HAP-1 (cell line): ENCODE measurements at regions not wholly inside any gene's neighbourhood (a gene's known extent, or its start where the extent isn't known, plus 50 kb on each side); places are given as distances from the start of the nearest gene placed in this dataset.
"Not testable (repeated sequence)": the region's sequence is repeated elsewhere in the genome, so short reads cannot be mapped to it uniquely, and the experiment has no call there.

Source experiments
- DNase-seq, 2 experiments: peaks; one replicate each; pipeline ENCODE4 v3.0.0-alpha.2; 2016 to 2020; ENCODE audit warnings: low spot score in 2 of 2
- H3K27me3 ChIP-seq: fragments of 250-450 bp; sonication (Bioruptor Pico); 2 replicates; pipeline ENCODE4 v1.5.1; 2020; ENCODE audit warnings: low read depth, mild to moderate bottlenecking, moderate library complexity
- H3K36me3 ChIP-seq: fragments of 250-450 bp; sonication (Bioruptor Pico); replicated peaks from 2 replicates; pipeline ENCODE4 v1.5.1; 2020; ENCODE audit warnings: mild to moderate bottlenecking
- H3K4me1 ChIP-seq: fragments of 250-450 bp; sonication (Bioruptor Pico); 2 replicates; pipeline ENCODE4 v1.5.1; 2020; ENCODE audit warnings: mild to moderate bottlenecking
- H3K4me3 ChIP-seq: fragments of 250-450 bp; sonication (Bioruptor Pico); 2 replicates; pipeline ENCODE4 v1.5.1; 2020; ENCODE audit warnings: mild to moderate bottlenecking, moderate library complexity
- H3K9me3 ChIP-seq: fragments of 250-450 bp; sonication (Bioruptor Pico); 2 replicates; pipeline ENCODE4 v1.5.1; 2020; ENCODE audit warnings: mild to moderate bottlenecking, moderate library complexity
- in situ Hi-C: fragments of 300-500 bp; cut with MboI; formaldehyde crosslinking; loops from 3 replicates; pipeline ENCODE4 v1.14.3; 2020; ENCODE audit warnings: low sequenced_read_pairs, inconsistent platforms, mixed read lengths

DNA sequence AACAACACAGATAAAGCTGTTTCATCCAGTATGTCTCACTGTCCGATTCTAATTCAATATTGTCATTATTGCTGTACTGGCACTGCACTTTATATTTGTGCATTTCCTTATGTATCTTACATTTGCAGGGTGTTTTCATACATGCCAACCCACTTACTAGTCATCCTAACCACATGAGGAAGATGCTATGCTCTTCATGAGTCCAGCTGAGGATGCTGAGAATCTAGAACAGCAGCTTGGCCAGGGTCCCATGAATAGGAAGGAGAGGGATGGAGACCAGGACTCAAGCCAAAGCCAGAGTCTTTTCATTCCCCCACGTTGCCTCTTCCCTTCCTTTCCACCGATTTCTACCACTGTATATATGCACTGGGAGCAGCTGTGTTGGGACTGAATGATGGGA is 292.8 kb upstream of the KLF4 start:
- no peaks in the 10 kb centered on the region for H3K4me1 ChIP-seq
- in situ Hi-C loops, result no loop called here

DNA sequence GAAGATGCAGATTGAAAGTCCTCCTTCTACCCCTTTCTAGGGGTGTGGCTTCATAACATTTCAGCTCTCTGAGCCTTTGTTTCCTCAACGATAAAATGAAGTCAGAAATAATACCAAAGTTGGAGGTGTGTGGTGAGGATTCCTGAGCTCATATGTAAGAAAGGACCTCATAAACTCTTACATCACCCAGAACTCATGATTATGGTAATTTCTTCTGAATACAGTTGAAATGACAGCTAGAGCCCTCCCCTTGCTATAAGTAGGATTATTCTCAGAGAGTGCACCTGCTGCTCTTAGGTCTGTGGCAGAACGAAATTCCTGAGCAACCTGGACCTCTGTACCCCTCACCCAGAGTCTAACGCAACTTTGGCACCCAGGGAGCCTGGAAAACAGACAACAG is 291.4 kb upstream of the KLF4 start:
- Histone ChIP-seq H3K4me3 (no peak overlapping the region), H3K4me1 (no peaks in the 10 kb centered on the region), H3K36me3 (no peaks in the 10 kb centered on the region), H3K27me3 (no peaks in the 10 kb centered on the region), H3K9me3 (no peaks in the 10 kb centered on the region)
- in situ Hi-C loops, result no loop called here
- DNase-seq, result peak in 1 of 2 experiments; percentile 4

More for the DNA sequence above, 292.8 kb upstream of the KLF4 start:
- H3K9me3 ChIP-seq, result no peaks in the 10 kb centered on the region
- no peaks in the 10 kb centered on the region for H3K36me3 ChIP-seq
- no peak for DNase-seq
- H3K4me3 ChIP-seq, result no peak overlapping the region
- H3K27me3 ChIP-seq, result no peaks in the 10 kb centered on the region

DNA sequence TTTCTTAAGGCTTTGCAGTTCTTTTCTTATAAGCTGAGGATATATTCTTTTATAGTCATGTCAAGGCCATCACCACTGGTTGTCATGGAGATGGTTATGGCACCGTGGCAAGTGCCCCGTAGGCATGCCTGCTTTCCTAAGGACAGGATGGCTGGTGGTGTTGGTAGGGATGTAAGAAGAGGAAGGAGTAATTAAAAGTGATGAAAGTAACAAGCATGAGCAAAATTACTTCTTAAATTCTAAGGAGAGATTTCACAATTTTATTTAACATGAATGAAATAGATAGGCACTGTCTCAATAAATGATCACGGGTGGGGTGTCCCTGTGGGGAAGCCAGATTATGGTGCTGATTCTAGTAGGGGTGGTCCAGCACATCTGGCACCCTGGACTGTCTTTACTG is 290.2 kb upstream of the KLF4 start:
- DNase-seq, result no peak
- in situ Hi-C loops, result no loop called here
- Histone ChIP-seq H3K9me3 (no peaks in the 10 kb centered on the region), H3K4me1 (no peaks in the 10 kb centered on the region), H3K36me3 (no peaks in the 10 kb centered on the region), H3K27me3 (no peaks in the 10 kb centered on the region), H3K4me3 (no peak overlapping the region)

DNA sequence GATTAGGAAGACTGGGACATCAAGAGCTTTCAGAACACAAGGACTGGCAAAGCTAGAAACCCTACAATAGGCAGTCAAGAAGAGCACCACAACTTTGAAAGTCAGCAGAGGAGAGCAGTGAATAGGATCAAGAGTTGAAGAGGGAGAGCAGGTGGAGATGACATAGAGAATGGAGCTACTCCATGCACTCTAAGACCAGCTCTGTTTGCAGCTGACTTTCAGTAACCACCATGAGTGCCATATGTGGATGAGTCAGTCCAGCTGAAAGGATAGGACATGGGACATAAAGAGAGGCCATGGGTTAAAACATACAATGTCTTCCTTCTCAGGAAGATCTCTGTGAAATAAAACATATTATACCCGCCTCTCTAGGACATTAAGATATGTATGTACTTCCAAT is 289.1 kb upstream of the KLF4 start:
- in situ Hi-C loops, result no loop called here
- H3K4me1 ChIP-seq, result no peaks in the 10 kb centered on the region
- H3K36me3 ChIP-seq, result no peaks in the 10 kb centered on the region
- DNase-seq, result no peak
- H3K4me3 ChIP-seq, result no peak overlapping the region
- H3K27me3 ChIP-seq, result no peaks in the 10 kb centered on the region
- no peaks in the 10 kb centered on the region for H3K9me3 ChIP-seq

DNA sequence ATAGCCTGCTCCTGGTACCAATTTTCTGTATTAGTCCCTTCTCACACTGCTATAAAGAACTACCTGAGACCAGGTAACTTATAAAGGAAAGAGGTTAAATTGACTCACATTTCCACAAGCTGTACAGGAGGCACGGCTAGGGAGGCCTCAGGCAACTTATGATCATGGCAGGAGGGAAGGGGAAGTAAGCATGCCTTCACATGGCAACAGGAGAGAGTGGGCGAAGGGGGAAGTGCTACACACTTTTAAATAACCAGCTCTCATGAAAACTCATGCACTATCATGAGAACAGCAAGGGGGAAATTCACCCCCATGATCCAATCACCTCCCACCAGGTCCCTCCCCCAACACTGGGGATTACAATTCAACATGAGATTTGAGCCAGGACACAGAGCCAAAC is 284.5 kb upstream of the KLF4 start:
- H3K9me3 ChIP-seq, H3K27me3 ChIP-seq, H3K4me1 ChIP-seq, H3K36me3 ChIP-seq, DNase-seq, H3K4me3 ChIP-seq, in situ Hi-C loops: not testable (repeated sequence)

DNA sequence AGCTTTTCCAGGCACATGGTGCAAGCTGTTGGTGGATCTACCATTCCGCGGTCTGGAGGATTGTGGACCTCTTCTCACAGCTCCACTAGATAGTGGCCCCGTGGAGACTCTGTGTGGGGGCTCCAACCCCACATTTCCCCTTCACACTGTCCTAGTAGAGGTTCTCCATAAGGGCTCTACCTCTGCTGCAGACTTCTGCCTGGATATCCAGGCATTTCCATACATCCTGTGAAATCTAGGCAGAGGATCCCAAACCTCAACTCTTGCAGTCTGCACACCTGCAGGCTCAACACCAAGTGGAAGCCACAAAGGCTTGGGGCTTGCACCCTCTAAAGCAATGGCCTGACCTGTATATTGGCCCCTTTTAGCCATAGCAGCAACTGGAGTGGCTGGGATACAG is 283.4 kb upstream of the KLF4 start:
- in situ Hi-C loops, result no loop called here
- H3K9me3 ChIP-seq, result 0 out of 2 replicates have a peak, but pooled peaks cover 2% of the 10 kb centered on the region
- H3K4me3 ChIP-seq, result no peak overlapping the region
- no peaks in the 10 kb centered on the region for H3K36me3 ChIP-seq
- no peak for DNase-seq
- H3K27me3 ChIP-seq, result no peaks in the 10 kb centered on the region
- no peaks in the 10 kb centered on the region for H3K4me1 ChIP-seq

DNA sequence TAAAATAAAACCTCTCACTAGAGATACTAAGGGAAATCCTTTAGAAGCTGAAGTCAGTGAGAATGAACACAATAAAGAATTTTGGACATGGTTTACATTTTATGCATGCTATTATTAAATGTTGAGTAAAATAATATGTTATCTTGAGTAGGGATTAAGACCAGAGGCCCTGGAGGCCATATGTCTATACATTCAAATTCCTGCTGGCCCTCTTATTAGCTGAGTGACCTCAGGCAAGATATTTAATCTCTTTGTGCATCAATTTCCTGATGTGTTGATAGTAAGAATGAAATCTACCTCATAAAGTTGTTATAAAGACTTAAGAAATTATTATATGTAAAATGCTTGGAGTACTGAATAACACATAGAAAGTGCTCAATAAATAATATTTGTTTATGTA is 281.1 kb upstream of the KLF4 start:
- no peak for DNase-seq
- no peaks in the 10 kb centered on the region for H3K36me3 ChIP-seq
- no peaks in the 10 kb centered on the region for H3K27me3 ChIP-seq
- H3K4me3 ChIP-seq, result no peak overlapping the region
- no peaks in the 10 kb centered on the region for H3K4me1 ChIP-seq
- in situ Hi-C loops, result no loop called here
- H3K9me3 ChIP-seq, result 0 out of 2 replicates have a peak, but pooled peaks cover 2% of the 10 kb centered on the region

DNA sequence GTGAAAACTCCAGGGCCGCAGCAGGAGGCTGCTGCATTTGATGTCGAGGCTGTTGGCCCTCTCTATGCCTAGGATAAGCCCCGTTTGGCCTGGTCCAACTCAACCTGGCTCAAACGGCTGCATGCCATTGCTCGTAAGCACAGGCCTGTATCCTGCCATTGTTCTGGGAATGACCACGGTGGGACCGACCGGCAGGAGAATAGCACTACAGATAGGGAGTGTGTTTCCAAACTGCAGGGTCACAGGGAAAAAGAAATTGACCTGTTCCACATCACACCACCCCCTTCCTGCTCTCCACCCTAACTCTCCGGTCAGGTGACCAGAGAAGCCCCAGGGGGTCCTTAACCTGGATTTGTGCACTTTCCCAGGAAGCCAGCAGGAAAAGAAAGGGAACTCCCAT is 278.7 kb upstream of the KLF4 start:
- Histone ChIP-seq H3K27me3 (no peaks in the 10 kb centered on the region), H3K9me3 (0 out of 2 replicates have a peak, but pooled peaks cover 2% of the 10 kb centered on the region), H3K4me3 (no peak overlapping the region), H3K4me1 (no peaks in the 10 kb centered on the region), H3K36me3 (no peaks in the 10 kb centered on the region)
- in situ Hi-C loops, result no loop called here
- no peak for DNase-seq

DNA sequence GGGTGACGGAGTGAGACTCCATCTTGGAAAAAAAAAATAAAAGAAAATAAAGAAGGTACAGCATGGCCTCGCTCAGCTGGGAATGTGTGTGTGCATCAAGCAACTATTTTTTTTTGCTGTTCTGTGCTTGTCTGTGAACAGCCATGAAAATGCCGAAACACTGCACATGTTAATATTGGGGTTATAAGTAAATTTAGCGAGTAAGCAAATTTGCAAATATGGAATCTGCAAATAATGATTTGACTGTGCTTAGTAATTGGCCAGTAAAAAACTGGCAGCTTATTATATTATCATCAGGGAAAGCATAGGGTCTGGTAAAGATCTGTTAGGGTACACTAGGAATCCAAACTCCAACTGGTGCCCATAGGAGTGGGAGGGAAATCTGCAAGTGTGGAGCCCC is 278.1 kb upstream of the KLF4 start:
- no peak for DNase-seq
- in situ Hi-C loops, result no loop called here
- no peaks in the 10 kb centered on the region for H3K9me3 ChIP-seq
- H3K4me3 ChIP-seq, result no peak overlapping the region
- H3K4me1 ChIP-seq, result no peaks in the 10 kb centered on the region
- no peaks in the 10 kb centered on the region for H3K36me3 ChIP-seq
- no peaks in the 10 kb centered on the region for H3K27me3 ChIP-seq

DNA sequence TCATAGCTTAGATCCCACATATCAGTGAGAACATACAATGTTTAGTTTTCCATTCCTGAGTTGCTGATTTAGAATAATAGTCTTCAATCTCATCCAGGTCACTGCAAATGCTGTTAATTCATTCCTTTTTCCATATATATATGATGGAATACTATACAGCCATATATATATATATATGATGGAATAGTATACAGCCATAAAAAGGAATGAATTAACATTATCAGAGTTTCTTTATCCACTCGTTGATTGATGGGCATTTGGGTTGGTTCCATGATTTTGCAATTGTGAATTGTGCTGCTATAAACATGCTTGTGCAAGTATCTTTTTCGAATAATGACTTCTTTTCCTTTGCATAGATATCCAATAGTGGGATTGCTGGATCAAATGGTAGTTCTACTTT is 273.9 kb upstream of the KLF4 start:
- H3K4me1 ChIP-seq, H3K4me3 ChIP-seq, H3K36me3 ChIP-seq, in situ Hi-C loops, H3K9me3 ChIP-seq, H3K27me3 ChIP-seq, DNase-seq: not testable (repeated sequence)

DNA sequence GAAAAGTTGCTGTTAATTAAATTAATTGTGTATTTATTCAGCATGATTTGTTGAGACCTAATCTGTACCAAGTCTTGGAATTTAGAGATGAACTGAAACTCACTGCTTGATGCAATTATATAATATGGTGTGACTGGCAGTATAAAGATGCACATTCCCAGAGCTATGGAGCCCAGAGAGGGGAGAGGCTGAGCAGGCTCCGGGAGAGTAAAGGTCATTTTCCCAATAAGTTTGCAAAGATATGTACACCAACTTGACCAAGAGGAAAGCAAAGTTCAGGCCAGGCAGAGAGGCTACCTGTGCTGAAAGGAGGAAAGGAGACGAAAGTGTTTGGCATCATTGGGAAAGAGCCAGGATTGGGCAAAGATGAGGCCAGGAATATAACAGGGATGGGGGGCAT is 271.7 kb upstream of the KLF4 start:
- Histone ChIP-seq H3K27me3 (no peaks in the 10 kb centered on the region), H3K36me3 (no peaks in the 10 kb centered on the region), H3K4me3 (no peak overlapping the region), H3K4me1 (no peaks in the 10 kb centered on the region), H3K9me3 (no peaks in the 10 kb centered on the region)
- in situ Hi-C loops, result no loop called here
- no peak for DNase-seq

DNA sequence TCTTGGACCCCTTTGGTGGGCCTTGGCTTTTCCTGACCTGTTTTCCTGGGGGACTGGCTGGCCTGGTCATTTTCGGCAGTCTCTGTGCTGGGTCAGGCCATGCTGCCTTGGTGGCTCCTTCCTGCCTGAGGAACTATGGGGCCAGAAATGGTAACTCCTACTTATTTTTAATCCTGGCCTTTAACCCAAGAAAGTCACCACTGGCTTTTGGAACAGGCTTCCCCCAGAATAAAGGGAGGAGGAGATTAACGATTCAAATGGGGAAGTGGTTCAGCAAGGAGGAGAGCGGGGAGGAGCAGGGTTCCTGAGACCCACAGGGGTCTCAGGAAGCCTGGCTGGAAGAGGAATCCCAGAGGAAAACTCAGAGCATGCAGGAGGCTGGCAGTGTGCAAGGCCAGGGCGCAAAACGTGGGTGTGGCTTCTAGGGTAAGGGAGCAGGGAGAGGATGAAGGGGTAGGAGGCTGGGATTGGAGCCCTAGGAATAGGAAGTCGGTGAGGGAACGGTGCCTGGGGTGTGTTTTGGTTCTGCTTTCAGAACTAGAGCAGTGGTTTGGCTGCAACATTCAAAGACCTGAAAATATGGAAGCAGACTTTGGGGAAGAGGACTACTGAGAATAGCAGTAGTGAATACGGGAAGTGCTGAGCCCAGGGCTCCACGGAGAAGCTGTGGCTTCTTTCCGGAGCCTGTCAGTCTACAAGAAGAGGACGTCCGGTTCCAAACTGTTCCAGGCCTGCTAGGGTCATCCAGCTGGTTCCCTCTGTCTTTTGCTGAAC is 271.1 kb upstream of the KLF4 start:
- in situ Hi-C loops, result no loop called here

DNA sequence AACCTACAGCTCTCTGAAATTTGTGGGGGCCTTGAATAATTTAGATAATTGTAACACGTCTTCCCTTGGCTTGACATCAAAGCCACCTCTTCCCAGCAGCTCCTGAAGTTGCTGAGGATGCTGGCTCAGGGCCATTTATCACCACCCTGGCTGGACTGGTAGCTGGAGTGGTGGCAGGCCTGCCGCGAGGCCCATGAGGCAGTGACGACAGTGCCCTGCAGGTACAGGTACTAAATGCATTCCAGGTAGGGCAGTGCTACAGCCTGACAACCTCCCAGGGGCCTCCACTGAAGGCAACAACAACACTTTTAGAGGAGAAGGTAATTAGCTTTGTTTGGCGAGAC is 270.2 kb upstream of the KLF4 start:
- Histone ChIP-seq H3K4me1 (no peaks in the 10 kb centered on the region), H3K9me3 (no peaks in the 10 kb centered on the region), H3K4me3 (no peak overlapping the region), H3K36me3 (no peaks in the 10 kb centered on the region), H3K27me3 (no peaks in the 10 kb centered on the region)
- no peak for DNase-seq
- in situ Hi-C loops, result no loop called here

More for the DNA sequence above, 271.1 kb upstream of the KLF4 start:
- H3K4me1 ChIP-seq, result no peaks in the 10 kb centered on the region
- H3K9me3 ChIP-seq, result no peaks in the 10 kb centered on the region
- H3K36me3 ChIP-seq, result no peaks in the 10 kb centered on the region
- DNase-seq, result no peak
- no peak overlapping the region for H3K4me3 ChIP-seq
- H3K27me3 ChIP-seq, result no peaks in the 10 kb centered on the region

DNA sequence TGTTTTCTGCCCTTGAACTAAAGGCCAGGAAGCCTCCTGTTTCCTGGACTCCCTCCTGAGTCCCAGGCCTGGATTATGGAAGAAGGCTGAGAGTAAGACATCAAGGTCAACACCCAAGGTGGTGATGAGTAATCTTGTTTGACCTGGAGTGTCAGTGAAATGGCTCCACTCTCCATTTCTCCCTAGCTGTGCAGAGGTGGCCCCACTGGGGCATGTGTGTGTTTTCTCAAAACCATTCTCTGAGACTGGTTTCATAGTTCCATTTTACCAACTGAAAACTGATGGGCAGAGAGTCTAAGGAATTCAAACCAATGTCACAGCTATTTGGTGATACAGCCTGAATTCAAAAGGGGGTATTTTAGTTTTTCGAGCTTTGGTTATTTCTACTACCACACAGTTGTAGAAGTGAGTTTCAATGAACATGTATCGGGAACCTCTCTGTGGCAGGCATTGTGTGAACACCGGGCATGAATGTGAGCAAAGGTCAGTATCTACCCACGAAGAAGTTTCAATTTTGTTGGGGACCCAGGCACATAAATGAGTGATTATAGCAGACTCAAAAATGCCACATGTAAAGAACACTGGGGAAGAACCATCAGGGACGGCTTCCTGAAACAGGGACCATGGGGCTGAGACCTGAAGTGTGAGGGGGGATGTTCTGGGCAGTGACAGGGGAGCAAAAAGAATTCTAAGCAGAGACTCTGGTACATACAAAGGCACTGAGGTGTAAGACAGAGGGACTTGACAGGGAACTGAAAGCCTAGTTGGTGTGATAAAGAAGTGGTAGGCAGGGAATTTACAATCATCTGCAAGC is 269.6 kb upstream of the KLF4 start:
- no peaks in the 10 kb centered on the region for H3K36me3 ChIP-seq
- no peak for DNase-seq
- no peaks in the 10 kb centered on the region for H3K27me3 ChIP-seq
- H3K4me1 ChIP-seq, result no peaks in the 10 kb centered on the region
- no peak overlapping the region for H3K4me3 ChIP-seq
- in situ Hi-C loops, result no loop called here
- H3K9me3 ChIP-seq, result no peaks in the 10 kb centered on the region
